ENCODE measurements at regions not wholly inside any gene's neighbourhood (a gene's known extent, or its start where the extent isn't known, plus 50 kb on each side); places are given as distances from the start of the nearest gene placed in this dataset.
"Not testable (repeated sequence)": the region's sequence is repeated elsewhere in the genome, so short reads cannot be mapped to it uniquely, and the experiment has no call there.

GRCh38 chr3:166721466-166721865, 658.6 kb downstream of the ZBBX start:
- Histone ChIP-seq H3K36me3 (ENCODE audit: control insufficient read depth in 1 of 2, insufficient read depth in 2 of 2, low read length in 2 of 2) (no peaks in the 10 kb centered on the region), H3K27ac (ENCODE audit: low read length) (no peak overlapping the region)

GRCh38 chr3:166714206-166714605, 665.9 kb downstream of the ZBBX start:
- Histone ChIP-seq H3K4me3 (ENCODE audit: low read depth in 1 of 2, low read length in 2 of 2) (no peak overlapping the region), H3K27me3 (ENCODE audit: low read depth, low read length) (no peaks in the 10 kb centered on the region), H3K4me1 (ENCODE audit: control insufficient read depth in 1 of 2, insufficient read depth in 2 of 2, low read length in 2 of 2) (no peaks in the 10 kb centered on the region), H3K36me3 (ENCODE audit: control insufficient read depth in 1 of 2, insufficient read depth in 2 of 2, low read length in 2 of 2) (no peaks in the 10 kb centered on the region), H3K9me3 (ENCODE audit: control insufficient read depth in 1 of 2, low read length in 2 of 2) (no peaks in the 10 kb centered on the region), H3K27ac (ENCODE audit: low read length) (no peak overlapping the region)

More at GRCh38 chr3:166721466-166721865, 658.6 kb downstream of the ZBBX start:
- Histone ChIP-seq H3K4me1 (ENCODE audit: control insufficient read depth in 1 of 2, insufficient read depth in 2 of 2, low read length in 2 of 2) (no peaks in the 10 kb centered on the region), H3K27me3 (ENCODE audit: low read depth, low read length) (no peaks in the 10 kb centered on the region), H3K4me3 (ENCODE audit: low read depth in 1 of 2, low read length in 2 of 2) (no peak overlapping the region), H3K9me3 (ENCODE audit: control insufficient read depth in 1 of 2, low read length in 2 of 2) (no peaks in the 10 kb centered on the region)

- no peak overlapping the region for H3K4me3 ChIP-seq (ENCODE audit: low read depth in 1 of 2, low read length in 2 of 2)
- no peaks in the 10 kb centered on the region for H3K36me3 ChIP-seq (ENCODE audit: control insufficient read depth in 1 of 2, insufficient read depth in 2 of 2, low read length in 2 of 2)
- H3K9me3 ChIP-seq (ENCODE audit: control insufficient read depth in 1 of 2, low read length in 2 of 2) = no peaks in the 10 kb centered on the region
- H3K27me3 ChIP-seq (ENCODE audit: low read depth, low read length) = no peaks in the 10 kb centered on the region
- no peaks in the 10 kb centered on the region for H3K4me1 ChIP-seq (ENCODE audit: control insufficient read depth in 1 of 2, insufficient read depth in 2 of 2, low read length in 2 of 2)
- H3K27ac ChIP-seq (ENCODE audit: low read length) = no peak overlapping the region
These were observed 666.3 kb downstream of the ZBBX start for GRCh38 chr3:166713787-166714186.

GRCh38 chr3:166706094-166706493, 674.0 kb downstream of the ZBBX start:
- no peaks in the 10 kb centered on the region for H3K27me3 ChIP-seq (ENCODE audit: low read depth, low read length)

GRCh38 chr3:166697495-166697894, 682.6 kb downstream of the ZBBX start:
- no peaks in the 10 kb centered on the region for H3K27me3 ChIP-seq (ENCODE audit: low read depth, low read length)
- H3K27ac ChIP-seq (ENCODE audit: low read length) = no peak overlapping the region
- no peak overlapping the region for H3K4me3 ChIP-seq (ENCODE audit: low read depth in 1 of 2, low read length in 2 of 2)
- H3K9me3 ChIP-seq (ENCODE audit: control insufficient read depth in 1 of 2, low read length in 2 of 2) = peaks cover 0 to 6% of the 10 kb centered on the region in 2 donors
- no peaks in the 10 kb centered on the region for H3K36me3 ChIP-seq (ENCODE audit: control insufficient read depth in 1 of 2, insufficient read depth in 2 of 2, low read length in 2 of 2)
- no peaks in the 10 kb centered on the region for H3K4me1 ChIP-seq (ENCODE audit: control insufficient read depth in 1 of 2, insufficient read depth in 2 of 2, low read length in 2 of 2)

More at GRCh38 chr3:166706094-166706493, 674.0 kb downstream of the ZBBX start:
- Histone ChIP-seq H3K9me3 (ENCODE audit: control insufficient read depth in 1 of 2, low read length in 2 of 2) (peaks cover 0 to 3% of the 10 kb centered on the region in 2 donors), H3K4me1 (ENCODE audit: control insufficient read depth in 1 of 2, insufficient read depth in 2 of 2, low read length in 2 of 2) (no peaks in the 10 kb centered on the region), H3K4me3 (ENCODE audit: low read depth in 1 of 2, low read length in 2 of 2) (no peak overlapping the region), H3K36me3 (ENCODE audit: control insufficient read depth in 1 of 2, insufficient read depth in 2 of 2, low read length in 2 of 2) (no peaks in the 10 kb centered on the region), H3K27ac (ENCODE audit: low read length) (no peak overlapping the region)

GRCh38 chr3:166696103-166696502, 684.0 kb downstream of the ZBBX start:
- Histone ChIP-seq H3K27me3 (ENCODE audit: low read depth, low read length) (no peaks in the 10 kb centered on the region), H3K27ac (ENCODE audit: low read length) (no peak overlapping the region), H3K36me3 (ENCODE audit: control insufficient read depth in 1 of 2, insufficient read depth in 2 of 2, low read length in 2 of 2) (no peaks in the 10 kb centered on the region), H3K4me1 (ENCODE audit: control insufficient read depth in 1 of 2, insufficient read depth in 2 of 2, low read length in 2 of 2) (no peaks in the 10 kb centered on the region), H3K9me3 (ENCODE audit: control insufficient read depth in 1 of 2, low read length in 2 of 2) (peaks cover 0 to 3% of the 10 kb centered on the region in 2 donors), H3K4me3 (ENCODE audit: low read depth in 1 of 2, low read length in 2 of 2) (no peak overlapping the region)

GRCh38 chr3:166688665-166689064, 691.4 kb downstream of the ZBBX start:
- no peaks in the 10 kb centered on the region for H3K4me1 ChIP-seq (ENCODE audit: control insufficient read depth in 1 of 2, insufficient read depth in 2 of 2, low read length in 2 of 2)
- no peaks in the 10 kb centered on the region for H3K27me3 ChIP-seq (ENCODE audit: low read depth, low read length)
- no peaks in the 10 kb centered on the region for H3K36me3 ChIP-seq (ENCODE audit: control insufficient read depth in 1 of 2, insufficient read depth in 2 of 2, low read length in 2 of 2)
- H3K4me3 ChIP-seq (ENCODE audit: low read depth in 1 of 2, low read length in 2 of 2) = no peak overlapping the region
- H3K27ac ChIP-seq (ENCODE audit: low read length) = no peak overlapping the region
- no peaks in the 10 kb centered on the region for H3K9me3 ChIP-seq (ENCODE audit: control insufficient read depth in 1 of 2, low read length in 2 of 2)

GRCh38 chr3:166685246-166685645, 694.9 kb downstream of the ZBBX start:
- Histone ChIP-seq H3K4me3 (ENCODE audit: low read depth in 1 of 2, low read length in 2 of 2) (no peak overlapping the region), H3K27ac (ENCODE audit: low read length) (no peak overlapping the region), H3K9me3 (ENCODE audit: control insufficient read depth in 1 of 2, low read length in 2 of 2) (no peaks in the 10 kb centered on the region), H3K27me3 (ENCODE audit: low read depth, low read length) (no peaks in the 10 kb centered on the region), H3K36me3 (ENCODE audit: control insufficient read depth in 1 of 2, insufficient read depth in 2 of 2, low read length in 2 of 2) (no peaks in the 10 kb centered on the region), H3K4me1 (ENCODE audit: control insufficient read depth in 1 of 2, insufficient read depth in 2 of 2, low read length in 2 of 2) (no peaks in the 10 kb centered on the region)

GRCh38 chr3:166684077-166684476, 696.0 kb downstream of the ZBBX start:
- not testable (repeated sequence) for H3K4me1 ChIP-seq (ENCODE audit: control insufficient read depth in 1 of 2, insufficient read depth in 2 of 2, low read length in 2 of 2); H3K36me3 ChIP-seq (ENCODE audit: control insufficient read depth in 1 of 2, insufficient read depth in 2 of 2, low read length in 2 of 2); H3K27me3 ChIP-seq (ENCODE audit: low read depth, low read length); H3K4me3 ChIP-seq (ENCODE audit: low read depth in 1 of 2, low read length in 2 of 2); H3K27ac ChIP-seq (ENCODE audit: low read length); H3K9me3 ChIP-seq (ENCODE audit: control insufficient read depth in 1 of 2, low read length in 2 of 2)

- Histone ChIP-seq H3K27ac (ENCODE audit: low read length) (no peak overlapping the region), H3K27me3 (ENCODE audit: low read depth, low read length) (no peaks in the 10 kb centered on the region), H3K4me3 (ENCODE audit: low read depth in 1 of 2, low read length in 2 of 2) (no peak overlapping the region), H3K9me3 (ENCODE audit: control insufficient read depth in 1 of 2, low read length in 2 of 2) (no peaks in the 10 kb centered on the region), H3K4me1 (ENCODE audit: control insufficient read depth in 1 of 2, insufficient read depth in 2 of 2, low read length in 2 of 2) (no peaks in the 10 kb centered on the region), H3K36me3 (ENCODE audit: control insufficient read depth in 1 of 2, insufficient read depth in 2 of 2, low read length in 2 of 2) (no peaks in the 10 kb centered on the region)
These were observed 710.3 kb downstream of the ZBBX start for GRCh38 chr3:166669781-166670180.

GRCh38 chr3:166663194-166663593, 716.9 kb downstream of the ZBBX start:
- no peaks in the 10 kb centered on the region for H3K27me3 ChIP-seq (ENCODE audit: low read depth, low read length)
- H3K9me3 ChIP-seq (ENCODE audit: control insufficient read depth in 1 of 2, low read length in 2 of 2) = peaks cover 0 to 22% of the 10 kb centered on the region in 2 donors
- H3K4me1 ChIP-seq (ENCODE audit: control insufficient read depth in 1 of 2, insufficient read depth in 2 of 2, low read length in 2 of 2) = no peaks in the 10 kb centered on the region
- H3K36me3 ChIP-seq (ENCODE audit: control insufficient read depth in 1 of 2, insufficient read depth in 2 of 2, low read length in 2 of 2) = no peaks in the 10 kb centered on the region
- no peak overlapping the region for H3K4me3 ChIP-seq (ENCODE audit: low read depth in 1 of 2, low read length in 2 of 2)
- no peak overlapping the region for H3K27ac ChIP-seq (ENCODE audit: low read length)

- H3K27ac ChIP-seq (ENCODE audit: low read length) = no peak overlapping the region
- H3K27me3 ChIP-seq (ENCODE audit: low read depth, low read length) = no peaks in the 10 kb centered on the region
- H3K9me3 ChIP-seq (ENCODE audit: control insufficient read depth in 1 of 2, low read length in 2 of 2) = peaks cover 0 to 23% of the 10 kb centered on the region in 2 donors
- no peaks in the 10 kb centered on the region for H3K36me3 ChIP-seq (ENCODE audit: control insufficient read depth in 1 of 2, insufficient read depth in 2 of 2, low read length in 2 of 2)
- no peak overlapping the region for H3K4me3 ChIP-seq (ENCODE audit: low read depth in 1 of 2, low read length in 2 of 2)
- H3K4me1 ChIP-seq (ENCODE audit: control insufficient read depth in 1 of 2, insufficient read depth in 2 of 2, low read length in 2 of 2) = no peaks in the 10 kb centered on the region
These were observed 718.5 kb downstream of the ZBBX start for GRCh38 chr3:166661621-166662020.

All from muscle layer of duodenum (tissue), 2 donors.